ENCODE measurements at regions not wholly inside any gene's neighbourhood (a gene's known extent, or its start where the extent isn't known, plus 50 kb on each side); places are given as distances from the start of the nearest gene placed in this dataset.
A peak's percentile ranks its signal among the peaks of the same experiment; 100 is the strongest.

DNA sequence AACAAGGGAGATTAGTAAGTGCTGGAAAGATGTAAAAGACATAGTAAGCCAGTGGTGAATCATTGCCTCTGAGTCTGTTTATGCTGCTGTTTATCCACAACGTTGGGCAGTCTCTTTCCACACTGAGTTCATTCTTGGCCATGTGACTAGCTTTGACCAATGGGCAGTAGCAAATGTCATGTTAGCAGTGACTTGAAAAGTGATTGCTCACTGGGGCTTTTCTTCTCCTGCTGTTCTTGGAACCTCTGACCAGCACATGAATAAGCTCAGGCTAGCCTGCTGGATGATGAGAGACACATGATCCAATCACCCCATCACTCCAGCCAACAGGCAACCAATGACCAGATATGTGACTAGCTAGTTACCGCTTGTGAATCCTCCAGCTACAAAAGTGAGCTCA lies 360.4 kb downstream of the SLC4A3 start:
- no peak for DNase-seq
- intact Hi-C loops (cut with DNase I) = no loop called here
- H3K9me3 ChIP-seq = no peaks in the 10 kb centered on the region
- peaks cover 0 to 3% (median 0%) of the 10 kb centered on the region in 4 donors for H3K27me3 ChIP-seq
- no peaks in the 10 kb centered on the region for H3K36me3 ChIP-seq
- H3K4me3 ChIP-seq = no peak overlapping the region
- peak in 2 of 4 donors; percentile 39 to 47 for ATAC-seq
- TF ChIP-seq, protein P1, sequence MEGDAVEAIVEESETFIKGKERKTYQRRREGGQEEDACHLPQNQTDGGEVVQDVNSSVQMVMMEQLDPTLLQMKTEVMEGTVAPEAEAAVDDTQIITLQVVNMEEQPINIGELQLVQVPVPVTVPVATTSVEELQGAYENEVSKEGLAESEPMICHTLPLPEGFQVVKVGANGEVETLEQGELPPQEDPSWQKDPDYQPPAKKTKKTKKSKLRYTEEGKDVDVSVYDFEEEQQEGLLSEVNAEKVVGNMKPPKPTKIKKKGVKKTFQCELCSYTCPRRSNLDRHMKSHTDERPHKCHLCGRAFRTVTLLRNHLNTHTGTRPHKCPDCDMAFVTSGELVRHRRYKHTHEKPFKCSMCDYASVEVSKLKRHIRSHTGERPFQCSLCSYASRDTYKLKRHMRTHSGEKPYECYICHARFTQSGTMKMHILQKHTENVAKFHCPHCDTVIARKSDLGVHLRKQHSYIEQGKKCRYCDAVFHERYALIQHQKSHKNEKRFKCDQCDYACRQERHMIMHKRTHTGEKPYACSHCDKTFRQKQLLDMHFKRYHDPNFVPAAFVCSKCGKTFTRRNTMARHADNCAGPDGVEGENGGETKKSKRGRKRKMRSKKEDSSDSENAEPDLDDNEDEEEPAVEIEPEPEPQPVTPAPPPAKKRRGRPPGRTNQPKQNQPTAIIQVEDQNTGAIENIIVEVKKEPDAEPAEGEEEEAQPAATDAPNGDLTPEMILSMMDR (IDR thresholded peaks at IDR 0.05) = no peak
- no peak for FAIRE-seq
- 54 to 58% methylated on average over 2 of the region's 2 CpGs for WGBS, 2 donors
- H3K4me1 ChIP-seq = no peaks in the 10 kb centered on the region
- no peak overlapping the region for H3K27ac ChIP-seq

DNA sequence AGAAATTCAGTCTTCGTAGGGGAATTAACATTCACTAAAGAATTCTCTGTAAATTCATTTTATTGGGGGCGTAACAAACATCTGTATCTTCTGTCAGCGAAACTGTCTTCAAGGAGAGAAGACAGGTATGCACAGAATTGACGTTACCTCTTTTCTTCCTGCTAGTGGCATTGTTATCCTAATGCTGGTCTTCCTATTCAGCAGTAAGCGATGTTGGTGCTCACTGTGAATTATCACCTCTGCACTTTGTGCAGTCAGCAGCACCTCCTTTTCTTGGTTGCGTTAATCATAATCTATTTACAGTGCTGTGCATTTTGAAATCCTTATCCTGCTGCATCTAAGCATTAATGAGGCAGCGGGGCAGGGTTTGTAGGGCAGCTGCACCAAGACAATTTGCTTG lies 362.3 kb downstream of the SLC4A3 start:
- H3K9me3 ChIP-seq = no peaks in the 10 kb centered on the region
- H3K27ac ChIP-seq = no peak overlapping the region
- peaks cover 0 to 3% (median 0%) of the 10 kb centered on the region in 4 donors for H3K27me3 ChIP-seq
- TF ChIP-seq, protein P1 (IDR thresholded peaks at IDR 0.05) = no peak
- H3K4me1 ChIP-seq = no peaks in the 10 kb centered on the region
- FAIRE-seq (no peak), DNase-seq (no peak), ATAC-seq (no peak)
- no peaks in the 10 kb centered on the region for H3K36me3 ChIP-seq
- 83 to 89% methylated on average over 7 of the region's 7 CpGs for WGBS, 2 donors
- intact Hi-C loops (cut with DNase I) = no loop called here
- no peak overlapping the region for H3K4me3 ChIP-seq

DNA sequence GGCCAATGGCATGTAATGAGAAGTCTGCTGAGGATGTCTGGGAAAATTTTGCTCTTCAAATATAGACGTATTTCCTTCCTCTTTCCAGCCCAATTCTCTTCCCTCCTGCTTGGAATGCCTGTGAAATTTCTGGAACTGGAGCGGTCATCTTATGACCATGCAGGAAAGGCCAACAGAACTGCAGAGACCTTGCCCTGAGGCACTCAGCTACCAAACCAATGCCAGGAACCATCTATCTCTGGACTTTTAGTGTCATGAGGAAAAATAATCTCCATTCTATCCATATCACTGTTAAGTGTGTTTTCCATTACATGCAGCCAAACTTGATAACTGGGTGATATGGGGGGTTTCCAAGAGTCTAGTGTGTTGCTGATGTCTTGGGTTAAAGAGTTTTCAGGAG lies 363.7 kb downstream of the SLC4A3 start:
- TF ChIP-seq, protein P1 (IDR thresholded peaks at IDR 0.05) = no peak
- H3K4me1 ChIP-seq = no peaks in the 10 kb centered on the region
- H3K9me3 ChIP-seq = no peaks in the 10 kb centered on the region
- no peak for DNase-seq
- H3K36me3 ChIP-seq = no peaks in the 10 kb centered on the region
- WGBS, 2 donors = 67 to 71% methylated on average over 2 of the region's 2 CpGs
- intact Hi-C loops (cut with DNase I) = no loop called here
- no peak for FAIRE-seq
- H3K4me3 ChIP-seq = no peak overlapping the region
- H3K27me3 ChIP-seq = no peaks in the 10 kb centered on the region
- H3K27ac ChIP-seq = no peak overlapping the region
- no peak for ATAC-seq

DNA sequence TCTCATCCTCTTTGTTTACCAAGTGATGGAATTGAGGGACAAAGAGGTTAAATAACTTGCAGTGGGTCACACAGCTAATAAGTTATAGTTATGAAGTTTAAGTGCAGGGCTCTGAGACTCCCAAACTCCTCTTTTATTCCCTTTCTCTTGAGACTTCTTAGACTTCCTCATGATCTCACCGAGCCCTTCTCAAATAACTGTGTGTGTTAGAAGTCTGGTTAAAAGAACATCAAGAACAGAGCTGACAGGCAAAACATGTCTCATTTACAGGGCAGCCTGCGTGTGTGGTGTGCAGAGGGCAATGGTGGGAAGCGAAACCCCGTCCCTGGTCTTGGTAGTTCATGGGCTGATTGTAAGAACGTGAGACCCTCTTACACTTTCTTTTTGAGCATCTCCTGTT lies 368.0 kb downstream of the SLC4A3 start:
- Histone ChIP-seq H3K4me1 (no peaks in the 10 kb centered on the region), H3K4me3 (no peak overlapping the region), H3K36me3 (no peaks in the 10 kb centered on the region), H3K9me3 (no peaks in the 10 kb centered on the region), H3K27me3 (no peaks in the 10 kb centered on the region), H3K27ac (no peak overlapping the region)
- TF ChIP-seq, protein P1 (IDR thresholded peaks at IDR 0.05) = no peak
- WGBS, 2 donors = 70 to 80% methylated on average over 5 of the region's 5 CpGs
- no peak for ATAC-seq
- no peak for FAIRE-seq
- no peak for DNase-seq
- intact Hi-C loops (cut with DNase I) = no loop called here

DNA sequence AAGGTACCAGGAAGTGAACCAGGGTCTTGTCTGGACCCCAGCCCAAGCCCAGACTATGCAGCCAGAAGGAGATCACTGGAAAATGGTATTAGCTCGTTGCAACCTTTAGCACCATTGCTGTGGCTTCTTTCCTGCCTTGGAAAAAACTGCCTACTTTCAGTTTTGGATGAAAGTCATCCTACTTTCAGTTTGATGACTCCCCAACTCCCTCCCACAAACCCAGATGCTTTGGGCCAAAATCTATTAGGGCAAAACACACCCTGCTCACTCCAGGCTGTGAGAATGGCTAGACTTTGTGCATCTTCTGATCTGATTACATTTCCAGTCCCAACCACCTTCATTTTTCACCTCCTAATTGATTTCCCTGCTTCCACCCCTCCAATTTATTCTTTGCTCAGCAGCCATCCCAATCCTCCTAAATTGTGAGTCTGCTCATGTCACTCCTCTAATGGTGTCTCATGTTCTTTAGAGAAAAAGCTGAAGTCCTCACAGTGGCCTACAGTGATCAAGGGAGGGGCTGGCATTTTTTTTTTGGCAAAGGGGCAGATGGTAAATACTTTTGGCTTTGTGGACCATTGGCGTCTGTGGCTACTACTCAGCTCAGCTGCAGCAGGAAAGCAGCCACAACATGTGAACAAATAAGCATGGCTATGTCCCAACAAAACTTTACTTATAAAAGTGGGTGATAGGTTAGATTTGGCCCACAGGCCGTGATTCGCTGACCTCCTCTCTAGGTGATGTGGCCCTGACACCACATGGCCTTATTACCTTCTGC lies 368.7 kb downstream of the SLC4A3 start:
- ATAC-seq (no peak), FAIRE-seq (no peak), DNase-seq (no peak)
- Histone ChIP-seq H3K36me3 (no peaks in the 10 kb centered on the region), H3K4me1 (no peaks in the 10 kb centered on the region), H3K9me3 (no peaks in the 10 kb centered on the region), H3K27ac (no peak overlapping the region), H3K4me3 (no peak overlapping the region), H3K27me3 (no peaks in the 10 kb centered on the region)
- intact Hi-C loops (cut with DNase I) = no loop called here
- WGBS, 2 donors = 74 to 78% methylated on average over 4 of the region's 4 CpGs
- TF ChIP-seq, protein P1 (IDR thresholded peaks at IDR 0.05) = no peak

Data from pancreas (tissue), 10 donors.